Gastrocnemius medialis (tissue), 4 donors: ENCODE measurements at regions not wholly inside any gene's neighbourhood (a gene's known extent, or its start where the extent isn't known, plus 50 kb on each side); places are given as distances from the start of the nearest gene placed in this dataset.

ENCODE experiments used
- ATAC-seq, 2 donors: fragments of 150-250 bp; one replicate each; pipeline ENCODE4 v1.9.1; 2016
- DNase-seq, 2 donors: peaks; one replicate each; pipeline ENCODE4 v3.0.0-alpha.2; 2019
- H3K27ac ChIP-seq, 4 donors: fragments of 200-600 bp; sonication (generic); 1 replicate in 1 of 4; 2 replicates in 3 of 4; pipeline ENCODE4 v1.5.1; 2016 to 2018; ENCODE audit warnings: mild to moderate bottlenecking in 2 of 4, moderate library complexity in 1 of 4
- H3K27me3 ChIP-seq, 3 donors: fragments of 200-600 bp; sonication (generic) in 2 of 3; 1 replicate in 1 of 3; 2 replicates in 2 of 3; pipeline versions ENCODE4 v1.5.1 to v1.6.0; 2016 to 2019; ENCODE audit warnings: mild to moderate bottlenecking in 1 of 3, moderate library complexity in 1 of 3
- H3K36me3 ChIP-seq, 2 donors: fragments of 200-600 bp; sonication (generic) in 1 of 2; one replicate each; pipeline ENCODE4 v1.5.1; 2017 to 2018
- H3K4me1 ChIP-seq, 2 donors: fragments of 200-600 bp; sonication (generic) in 1 of 2; one replicate each; pipeline ENCODE4 v1.5.1; 2016 to 2017; ENCODE audit warnings: mild to moderate bottlenecking in 2 of 2
- H3K4me3 ChIP-seq, 4 donors: fragments of 200-600 bp; sonication (generic) in 3 of 4; 1 replicate in 1 of 4; 2 replicates in 3 of 4; pipeline ENCODE4 v1.5.1; 2016 to 2019; ENCODE audit warnings: mild to moderate bottlenecking in 2 of 4
- H3K9me3 ChIP-seq, 3 donors: fragments of 200-600 bp; sonication (generic) in 2 of 3; 1 replicate in 1 of 3; 2 replicates in 2 of 3; pipeline ENCODE4 v1.5.1; 2016 to 2019
- CTCF ChIP-seq, 5 experiments: fragments of 450-650 bp in 3 of 5; fragments of 200-600 bp in 2 of 5; sonication (generic) in 2 of 5; IDR thresholded peaks in 4 of 5; conservative IDR thresholded peaks in 1 of 5; 1 replicate in 4 of 5; 2 replicates in 1 of 5; pipeline ENCODE4 v1.5.1; 2016 to 2019; ENCODE audit warnings: antibody characterized with exemption in 5 of 5, mild to moderate bottlenecking in 3 of 5, moderate library complexity in 3 of 5
- POLR2A ChIP-seq, 2 donors: fragments of 450-650 bp; IDR thresholded peaks; one replicate each; pipeline ENCODE4 v1.6.1; 2017; ENCODE audit warnings: antibody characterized with exemption in 2 of 2, mild to moderate bottlenecking in 2 of 2, moderate library complexity in 2 of 2
- in situ Hi-C, 4 donors: fragments of 200-750 bp; cut with MboI; loops; one replicate each; pipeline versions ENCODE4 v1.15.0 to v1.8.0; 2017; ENCODE audit warnings: low sequenced_read_pairs in 4 of 4
- intact Hi-C: fragments of 100-400 bp; cut with DNase I; formaldehyde crosslinking; loops from one replicate; pipeline ENCODE4 v1.15.1; 2023; ENCODE audit warnings: low total_unique reads

- no peak overlapping the region for H3K4me3 ChIP-seq
- H3K27me3 ChIP-seq = no peaks in the 10 kb centered on the region
- no peak for ATAC-seq
- intact Hi-C loops (no loop called here), in situ Hi-C loops (no loop called here)
- no peak for TF ChIP-seq POLR2A (IDR thresholded peaks at IDR 0.05)
- TF ChIP-seq CTCF (IDR thresholded peaks at IDR 0.05 in 4 of 5, conservative IDR thresholded peaks at IDR 0.05 in 1 of 5) = no peak
- peak overlapping the region in 1 of 4 donors; percentile 23 for H3K27ac ChIP-seq
- no peaks in the 10 kb centered on the region for H3K36me3 ChIP-seq
- H3K4me1 ChIP-seq = no peaks in the 10 kb centered on the region
- DNase-seq = no peak
- H3K9me3 ChIP-seq = no peaks in the 10 kb centered on the region
Observed at GRCh38 chr3:98978068-98978811, 76.7 kb upstream of the DCBLD2 start.

GRCh38 chr3:98977520-98977919 is 76.0 kb upstream of the DCBLD2 start:
- no peak overlapping the region for H3K4me3 ChIP-seq
- no peaks in the 10 kb centered on the region for H3K4me1 ChIP-seq
- no peaks in the 10 kb centered on the region for H3K9me3 ChIP-seq
- no peaks in the 10 kb centered on the region for H3K27me3 ChIP-seq
- intact Hi-C loops (no loop called here), in situ Hi-C loops (no loop called here)
- ATAC-seq (no peak), DNase-seq (no peak)
- H3K27ac ChIP-seq = peak overlapping the region in 1 of 4 donors; percentile 23
- TF ChIP-seq CTCF (IDR thresholded peaks at IDR 0.05 in 4 of 5, conservative IDR thresholded peaks at IDR 0.05 in 1 of 5) (no peak), POLR2A (IDR thresholded peaks at IDR 0.05) (no peak)
- H3K36me3 ChIP-seq = no peaks in the 10 kb centered on the region

GRCh38 chr3:98974442-98974841 is 72.9 kb upstream of the DCBLD2 start:
- no peaks in the 10 kb centered on the region for H3K4me1 ChIP-seq
- H3K27ac ChIP-seq = no peak overlapping the region
- H3K9me3 ChIP-seq = no peaks in the 10 kb centered on the region
- H3K36me3 ChIP-seq = no peaks in the 10 kb centered on the region
- TF ChIP-seq CTCF (IDR thresholded peaks at IDR 0.05 in 4 of 5, conservative IDR thresholded peaks at IDR 0.05 in 1 of 5) = no peak
- TF ChIP-seq POLR2A (IDR thresholded peaks at IDR 0.05) = no peak
- intact Hi-C loops = no loop called here
- DNase-seq (no peak), ATAC-seq (no peak)
- H3K27me3 ChIP-seq = no peaks in the 10 kb centered on the region
- in situ Hi-C loops = no loop called here
- no peak overlapping the region for H3K4me3 ChIP-seq

GRCh38 chr3:98972720-98973119 is 71.2 kb upstream of the DCBLD2 start:
- Histone ChIP-seq H3K36me3 (no peaks in the 10 kb centered on the region), H3K4me1 (no peaks in the 10 kb centered on the region), H3K4me3 (no peak overlapping the region), H3K9me3 (no peaks in the 10 kb centered on the region), H3K27me3 (no peaks in the 10 kb centered on the region), H3K27ac (no peak overlapping the region)
- DNase-seq (no peak), ATAC-seq (no peak)
- intact Hi-C loops = no loop called here
- in situ Hi-C loops = no loop called here
- TF ChIP-seq POLR2A (IDR thresholded peaks at IDR 0.05) (no peak), CTCF (IDR thresholded peaks at IDR 0.05 in 4 of 5, conservative IDR thresholded peaks at IDR 0.05 in 1 of 5) (no peak)

GRCh38 chr3:98972155-98972554 is 70.7 kb upstream of the DCBLD2 start:
- H3K27me3 ChIP-seq = no peaks in the 10 kb centered on the region
- ATAC-seq (no peak), DNase-seq (no peak)
- no peak for TF ChIP-seq CTCF (IDR thresholded peaks at IDR 0.05 in 4 of 5, conservative IDR thresholded peaks at IDR 0.05 in 1 of 5)
- no peak for TF ChIP-seq POLR2A (IDR thresholded peaks at IDR 0.05)
- intact Hi-C loops (no loop called here), in situ Hi-C loops (no loop called here)
- H3K36me3 ChIP-seq = no peaks in the 10 kb centered on the region
- no peak overlapping the region for H3K27ac ChIP-seq
- H3K9me3 ChIP-seq = no peaks in the 10 kb centered on the region
- H3K4me1 ChIP-seq = no peaks in the 10 kb centered on the region
- H3K4me3 ChIP-seq = no peak overlapping the region
